ENCODE measurements at regions not wholly inside any gene's neighbourhood (a gene's known extent, or its start where the extent isn't known, plus 50 kb on each side); places are given as distances from the start of the nearest gene placed in this dataset.
"Not testable (repeated sequence)": the region's sequence is repeated elsewhere in the genome, so short reads cannot be mapped to it uniquely, and the experiment has no call there.

DNA sequence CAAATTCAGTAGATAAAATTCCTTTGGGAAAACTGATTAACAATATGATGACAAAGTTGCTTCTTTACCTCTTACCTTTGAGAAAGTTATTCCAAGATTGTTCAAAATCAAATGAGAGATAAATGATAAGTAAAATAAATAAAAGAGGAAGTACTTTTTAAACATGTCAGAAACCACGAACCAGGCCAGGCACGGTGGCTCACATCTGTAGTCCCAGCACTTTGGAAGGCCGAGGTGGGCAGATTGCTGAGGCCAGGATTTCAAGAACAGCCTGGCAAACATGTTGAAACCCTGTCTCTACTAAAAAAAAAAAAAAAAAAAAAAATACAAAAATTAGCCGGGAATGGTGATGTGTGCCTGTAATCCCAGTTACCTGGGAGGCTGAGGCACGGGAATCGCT, 296.6 kb downstream of the HGF start:
- DNase-seq = no peak

DNA sequence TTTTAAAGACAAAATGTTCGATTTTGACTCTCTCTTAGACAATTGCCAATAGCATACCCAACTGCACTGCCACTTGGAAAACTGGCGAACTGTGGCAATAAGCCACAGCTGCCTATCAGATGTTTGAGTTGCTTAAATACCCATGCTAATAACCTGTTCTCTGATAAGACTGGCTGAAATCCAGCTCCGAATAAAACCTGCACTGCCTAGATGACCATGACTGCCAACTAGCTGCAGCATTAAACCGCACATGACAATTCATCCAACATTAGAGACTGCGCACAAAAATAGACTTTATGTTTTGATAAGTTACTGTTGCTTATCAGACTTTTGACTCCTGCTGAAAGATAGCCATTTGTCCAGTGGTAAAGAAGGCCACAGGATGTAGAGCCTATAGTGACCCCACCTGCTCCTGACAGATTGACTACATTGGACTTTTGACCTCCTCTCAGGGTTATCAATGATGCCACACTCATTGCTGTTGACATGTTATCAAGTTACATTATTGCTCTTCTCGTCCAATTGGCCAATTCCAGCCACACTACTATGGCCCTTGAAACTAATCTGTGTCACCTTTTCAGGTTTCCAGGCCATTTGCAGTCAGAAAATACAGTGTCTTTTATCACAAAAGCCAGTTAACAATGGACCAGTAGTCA, 299.0 kb downstream of the HGF start:
- no peak for DNase-seq

DNA sequence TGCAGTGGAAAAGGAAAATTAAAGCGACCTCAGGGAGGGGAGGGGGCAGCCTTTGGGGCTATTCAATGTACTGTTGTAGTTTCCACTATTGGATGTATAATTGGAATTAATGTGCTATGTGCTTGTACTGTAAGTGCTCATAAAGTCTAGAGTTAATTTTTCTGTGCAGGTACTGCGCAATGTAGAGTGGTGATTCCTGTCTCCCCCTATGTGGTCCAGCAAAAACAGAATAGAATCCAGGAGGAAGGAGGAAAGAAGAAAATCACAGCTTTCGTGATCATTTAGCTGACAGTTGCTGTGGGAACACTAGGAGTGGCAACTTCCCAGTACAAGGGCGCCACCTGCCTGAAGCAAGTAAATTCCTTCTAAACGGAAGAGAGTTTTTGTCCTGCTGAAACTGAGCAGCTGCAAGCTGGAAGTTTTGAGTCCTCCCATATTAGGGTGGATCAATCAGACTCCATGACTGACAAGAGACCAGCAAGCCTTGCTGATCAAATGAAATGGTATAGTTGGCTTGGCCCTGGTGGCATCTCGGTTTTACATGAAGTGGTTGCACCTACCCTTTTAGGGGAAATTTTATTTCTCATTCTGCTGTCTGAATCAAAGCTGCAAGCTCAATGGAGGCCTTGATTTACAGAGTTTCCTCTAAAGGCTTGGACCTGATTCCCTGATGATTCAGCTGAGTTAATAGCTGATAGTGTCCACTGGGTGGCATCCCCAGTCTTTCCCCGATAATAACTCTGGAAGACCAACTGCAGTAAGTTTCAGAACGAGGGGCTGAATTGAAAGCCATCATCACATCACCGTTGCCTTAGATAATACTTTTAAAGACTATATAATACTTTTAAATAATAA, 299.8 kb downstream of the HGF start:
- peak; percentile 73 for DNase-seq

DNA sequence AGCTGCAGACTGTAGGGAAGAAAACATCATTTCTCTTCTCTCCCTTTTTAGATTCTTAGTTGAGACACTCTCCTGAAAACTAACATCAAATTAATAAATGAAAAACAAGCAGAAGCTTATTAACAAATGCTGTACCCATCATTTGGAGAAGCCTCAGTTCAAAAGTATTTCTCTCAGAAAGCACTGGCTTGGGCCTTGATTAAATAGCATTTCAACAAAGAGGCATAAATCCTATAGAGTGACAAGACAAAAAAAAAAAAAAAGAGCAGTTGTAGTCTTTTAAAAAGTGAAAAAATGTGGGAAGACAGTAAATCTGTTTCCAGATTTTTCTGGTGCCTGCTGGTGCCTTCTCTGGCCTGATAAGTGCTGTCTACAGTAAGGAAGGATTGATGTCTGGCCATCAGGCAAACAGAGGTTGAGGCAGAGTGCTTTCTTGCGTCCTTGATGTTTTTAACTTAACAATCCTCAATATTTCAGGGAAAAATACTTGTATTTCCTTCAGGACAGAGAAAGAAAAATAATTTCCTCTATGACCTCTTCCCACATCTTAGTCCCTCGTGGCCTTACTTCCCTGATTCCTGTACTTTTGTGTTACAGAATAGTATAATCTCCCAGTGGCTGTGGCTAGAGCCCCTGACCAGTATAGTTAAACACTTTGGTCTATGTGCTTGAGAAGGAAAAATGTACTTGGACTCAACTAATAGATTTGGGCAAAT, 300.5 kb downstream of the HGF start:
- no peak for DNase-seq

DNA sequence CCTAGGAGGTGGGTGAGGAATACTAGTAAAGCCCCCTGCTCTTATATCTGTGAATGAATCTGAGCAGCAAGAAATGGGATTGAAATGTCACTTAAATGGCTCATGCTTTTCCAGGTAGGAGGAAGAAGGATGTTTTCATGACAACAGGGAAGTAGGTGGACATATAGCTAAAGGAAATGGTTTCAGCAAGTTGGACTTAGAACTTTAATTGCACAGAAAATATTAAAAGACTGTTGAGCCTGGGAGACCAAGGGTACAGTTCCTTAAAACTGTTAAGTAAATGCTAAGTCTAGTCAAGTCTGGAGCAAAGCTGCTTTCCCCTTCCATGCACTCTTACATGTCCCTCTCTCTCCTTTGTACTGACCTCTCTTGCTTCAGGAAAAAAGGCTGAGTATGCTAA, 301.3 kb downstream of the HGF start:
- DNase-seq = no peak

DNA sequence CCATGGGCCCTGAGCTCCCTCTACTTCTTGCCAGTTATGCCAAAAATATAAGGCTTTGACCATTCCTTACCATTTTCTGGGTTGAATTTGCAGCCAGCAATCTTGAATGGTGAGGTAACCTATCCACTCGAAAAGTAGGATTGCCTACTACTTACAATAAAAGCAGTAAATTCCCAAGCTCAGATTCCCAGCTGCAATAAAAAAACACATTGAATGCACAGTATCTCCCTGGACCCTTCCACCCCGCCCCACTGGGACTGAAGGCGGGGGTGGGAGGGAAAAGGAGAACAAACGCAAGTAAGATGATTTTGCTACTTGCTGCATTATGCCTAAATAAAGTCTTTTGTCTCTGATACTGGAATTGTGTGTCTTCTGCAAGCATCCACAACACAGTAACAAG, 301.9 kb downstream of the HGF start:
- DNase-seq = no peak

DNA sequence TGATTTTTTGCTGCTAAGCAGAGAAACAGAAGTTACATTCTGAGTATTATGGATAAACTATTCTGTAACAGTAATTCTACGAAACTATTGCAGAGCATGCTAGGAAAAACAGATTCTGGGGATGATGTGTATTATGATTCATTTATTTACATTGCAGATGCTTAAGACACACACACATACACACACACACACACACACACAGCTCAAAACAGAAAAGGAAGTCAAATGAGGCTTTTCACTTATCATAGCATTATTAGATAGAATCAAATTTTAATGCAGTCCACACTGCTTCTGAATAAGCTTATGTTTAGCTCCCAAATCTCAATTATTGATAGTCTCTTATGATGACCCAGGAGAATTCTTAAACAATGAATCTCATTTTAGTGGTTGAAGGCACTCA, 307.2 kb downstream of the HGF start:
- peak; percentile 52 for DNase-seq

DNA sequence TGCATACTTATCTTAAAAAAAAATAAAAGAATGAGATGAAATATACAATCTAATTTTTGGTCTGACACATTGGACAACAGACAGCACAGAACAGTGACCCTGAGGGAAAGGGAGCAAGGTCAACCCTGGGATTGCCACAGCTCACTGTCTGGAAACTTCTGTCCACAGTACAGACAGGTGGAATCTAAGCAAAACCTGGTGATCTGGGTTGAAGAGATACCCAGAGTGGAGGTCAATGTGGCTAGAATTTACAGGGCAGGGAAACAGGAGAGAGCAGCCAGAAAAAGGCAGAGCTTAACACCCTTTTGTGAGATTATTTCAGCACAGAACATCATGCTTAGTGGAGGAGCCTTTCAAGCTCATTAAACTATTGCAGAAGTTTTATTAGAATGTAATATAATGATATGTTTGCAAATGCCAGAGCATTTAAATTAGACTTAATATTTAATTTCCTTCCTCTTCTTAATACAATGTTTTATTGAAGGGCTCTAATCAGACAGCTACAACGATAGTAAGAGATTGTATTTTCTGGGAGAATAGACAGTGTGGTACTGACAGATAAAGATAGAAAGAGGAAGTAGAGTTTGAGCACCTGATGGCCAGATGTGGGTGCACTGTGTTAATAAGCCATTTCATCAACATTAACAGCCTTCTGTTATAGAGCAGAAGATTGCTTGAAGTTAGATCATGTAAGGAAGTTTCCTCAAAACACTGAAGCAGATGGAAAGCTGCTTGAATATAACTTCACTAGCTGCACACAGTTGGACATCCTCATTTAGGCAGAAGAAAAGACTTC, 309.4 kb downstream of the HGF start:
- DNase-seq = no peak

DNA sequence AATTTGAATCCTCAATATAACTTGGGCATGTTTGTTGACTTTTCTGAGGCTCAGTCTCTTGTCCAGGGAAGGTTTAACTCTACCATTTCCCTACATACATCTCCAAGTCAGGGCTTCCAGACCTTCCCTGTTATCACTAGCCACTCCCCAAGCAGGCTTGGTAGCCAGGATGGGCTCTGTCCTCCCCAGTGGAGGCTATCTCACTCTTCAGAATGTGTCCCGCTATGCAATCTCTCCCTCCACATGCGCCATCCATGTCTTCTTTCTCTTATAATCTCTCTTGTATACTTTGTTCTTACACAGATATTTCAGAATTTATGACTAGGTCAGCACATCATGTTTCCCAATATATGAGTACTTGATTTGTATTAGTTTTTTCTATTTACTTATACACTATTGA, 310.4 kb downstream of the HGF start:
- no peak for DNase-seq

DNA sequence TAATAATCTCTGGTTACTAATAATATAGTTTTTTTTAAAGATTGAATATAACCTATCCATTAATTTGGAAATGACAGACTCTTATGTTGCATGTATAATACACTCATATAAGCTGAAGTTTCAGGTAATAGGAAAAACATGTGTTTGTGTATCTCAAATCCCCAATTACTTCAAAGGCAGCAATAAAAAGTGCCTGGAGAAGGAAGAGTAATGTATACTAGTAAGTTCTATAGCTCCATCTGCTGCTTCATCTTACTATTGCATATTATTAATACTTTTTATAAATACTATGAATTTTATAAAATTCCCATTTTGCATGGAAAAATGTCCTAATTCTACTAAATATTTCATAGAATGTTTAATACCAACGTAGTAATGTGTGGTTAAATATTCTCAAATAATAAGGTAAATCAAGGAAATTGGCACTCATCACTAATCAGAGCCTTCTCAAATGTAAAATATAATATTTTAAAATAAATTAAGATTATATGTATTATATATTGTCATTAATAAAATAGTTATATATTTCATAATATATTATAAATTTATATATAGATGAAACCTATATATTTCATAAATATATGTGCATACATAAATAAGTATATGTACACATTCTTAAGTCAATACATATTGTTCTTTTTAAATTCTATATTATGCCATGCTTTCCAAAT, 311.9 kb downstream of the HGF start:
- peak; percentile 21 for DNase-seq

DNA sequence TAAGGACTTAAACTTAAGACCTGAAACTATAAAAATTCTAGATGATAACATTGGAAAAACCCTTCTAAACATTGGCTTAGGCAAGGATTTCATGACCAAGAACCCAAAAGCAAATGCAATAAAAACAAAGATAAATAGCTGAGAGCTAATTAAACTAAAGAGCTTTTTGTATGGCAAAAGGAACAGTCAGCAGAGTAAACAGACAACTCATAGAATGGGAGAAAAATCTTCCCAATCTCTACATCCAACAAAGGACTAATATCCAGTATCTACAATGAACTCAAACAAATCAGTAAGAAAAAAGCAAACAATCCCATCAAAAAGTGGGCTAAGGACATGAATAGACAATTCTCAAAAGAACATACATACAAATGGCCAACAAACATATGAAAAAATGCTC, 316.1 kb downstream of the HGF start:
- DNase-seq = not testable (repeated sequence)

DNA sequence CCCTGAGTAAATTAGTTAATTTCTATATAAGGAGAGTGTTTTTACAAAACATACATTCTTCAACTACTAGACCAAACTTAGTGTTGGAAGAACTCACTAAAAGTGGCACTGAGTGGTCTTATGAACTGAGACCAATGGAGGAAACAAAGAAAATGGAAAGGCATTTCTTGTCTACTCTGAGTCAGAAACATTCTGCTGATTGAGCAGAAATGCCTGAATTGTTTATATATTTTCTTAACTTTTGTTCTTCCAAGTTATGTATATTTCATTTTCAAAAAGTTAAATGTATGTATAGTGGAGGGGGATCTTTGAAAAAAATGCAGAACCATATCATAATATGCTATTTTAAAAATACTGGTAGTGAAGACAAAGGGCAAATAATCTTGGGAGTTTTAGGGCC, 320.7 kb downstream of the HGF start:
- peak; percentile 17 for DNase-seq

DNA sequence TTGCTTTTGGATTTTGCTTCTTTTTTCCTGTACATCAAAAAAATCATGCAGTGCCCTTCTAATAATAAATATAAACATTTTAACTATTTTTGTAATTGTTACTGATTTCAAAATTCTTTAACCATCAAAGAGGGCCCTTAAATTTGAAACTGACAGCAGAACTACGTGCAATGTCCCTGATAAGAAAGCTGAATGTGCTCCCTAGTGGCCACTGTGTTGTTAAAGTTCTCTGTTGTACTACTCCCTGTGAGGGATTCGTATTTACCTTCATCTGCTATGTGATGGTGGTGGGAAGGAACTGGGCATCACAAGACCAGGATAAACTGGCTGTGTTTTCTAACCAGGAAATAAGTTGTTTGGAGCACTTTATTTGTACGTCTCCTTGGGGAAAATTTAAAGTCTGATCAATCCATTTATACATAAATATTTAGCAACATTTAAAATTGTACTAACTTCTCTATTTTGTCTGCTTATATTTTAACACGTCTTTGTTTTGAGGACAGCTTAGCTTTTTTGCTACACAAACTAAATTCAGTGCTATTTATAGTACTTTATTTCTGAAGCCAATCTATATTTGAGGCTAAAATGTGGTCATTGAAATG, 322.4 kb downstream of the HGF start:
- DNase-seq = peak; percentile 62

DNA sequence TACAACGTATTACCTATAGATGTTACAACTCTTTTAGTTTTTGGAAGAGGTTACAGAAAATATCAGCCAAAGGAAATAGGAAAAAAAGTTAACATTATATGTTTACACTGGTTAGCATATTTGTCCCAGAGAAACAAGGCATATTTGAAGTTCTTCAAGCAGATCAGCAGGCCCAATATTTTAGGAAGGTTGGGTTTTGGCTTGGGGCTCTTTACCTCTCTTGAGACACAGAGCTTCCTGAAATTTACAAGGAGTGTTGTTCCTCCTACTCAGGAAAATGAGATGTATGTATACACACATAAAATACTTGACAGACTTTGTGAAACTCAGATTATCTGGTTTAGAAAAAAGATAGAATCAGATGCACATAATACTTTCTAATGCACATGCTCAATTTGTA, 323.6 kb downstream of the HGF start:
- no peak for DNase-seq

DNA sequence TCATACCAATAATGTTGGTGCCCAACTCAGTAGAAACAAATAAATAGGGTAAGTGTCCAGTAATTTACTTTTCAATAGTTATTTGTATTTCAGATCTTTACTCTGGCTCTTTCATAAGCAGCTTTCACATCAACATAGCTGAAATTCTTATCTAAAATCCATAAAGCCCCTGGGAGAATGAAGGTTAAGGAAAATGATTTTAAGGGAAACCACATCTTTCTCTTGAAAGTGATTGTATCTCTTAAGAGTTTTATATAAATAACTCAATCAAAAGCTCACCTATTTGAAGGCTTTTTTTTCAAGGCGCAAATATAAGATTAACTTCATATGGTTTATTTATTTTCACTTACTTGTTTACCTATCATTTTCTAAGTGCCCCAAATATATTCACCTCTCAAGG, 324.4 kb downstream of the HGF start:
- peak; percentile 19 for DNase-seq

DNA sequence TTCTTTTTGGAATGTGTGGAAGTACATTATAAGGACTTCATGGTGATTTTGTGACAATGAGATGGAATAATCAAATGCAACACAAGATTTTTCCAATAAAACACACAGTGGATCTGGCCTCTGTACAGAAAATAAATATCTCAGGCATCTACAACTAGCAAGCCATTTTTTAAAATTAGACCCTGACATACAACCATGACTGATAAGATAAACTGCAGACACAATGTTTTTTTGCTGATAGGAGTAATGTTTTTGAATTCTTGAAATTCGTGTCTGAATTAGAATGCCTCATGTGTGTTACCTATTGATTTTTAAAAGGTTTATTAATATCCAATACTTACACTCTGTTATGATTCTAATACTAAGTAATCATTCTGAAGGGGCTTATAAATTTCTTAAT, 328.1 kb downstream of the HGF start:
- no peak for DNase-seq

DNA sequence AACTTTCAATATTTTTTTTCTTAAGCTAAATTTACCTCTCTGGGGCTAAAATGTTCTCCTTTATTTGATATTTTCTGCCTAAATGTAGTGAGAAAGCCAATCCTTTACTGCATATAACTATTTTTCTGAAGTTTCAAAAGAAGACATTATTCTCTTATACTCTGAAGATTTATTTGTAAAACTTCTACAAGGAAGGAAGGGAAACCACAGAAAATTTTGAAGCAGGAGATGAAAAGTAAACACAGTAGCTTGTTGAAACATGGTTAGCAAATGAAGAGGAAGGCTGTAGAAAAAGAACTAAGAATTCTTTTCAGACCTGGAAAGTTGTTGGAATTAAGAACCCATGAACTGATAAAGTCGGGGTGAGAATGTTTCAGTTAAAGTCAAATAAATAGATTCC, 330.3 kb downstream of the HGF start:
- no peak for DNase-seq

DNA sequence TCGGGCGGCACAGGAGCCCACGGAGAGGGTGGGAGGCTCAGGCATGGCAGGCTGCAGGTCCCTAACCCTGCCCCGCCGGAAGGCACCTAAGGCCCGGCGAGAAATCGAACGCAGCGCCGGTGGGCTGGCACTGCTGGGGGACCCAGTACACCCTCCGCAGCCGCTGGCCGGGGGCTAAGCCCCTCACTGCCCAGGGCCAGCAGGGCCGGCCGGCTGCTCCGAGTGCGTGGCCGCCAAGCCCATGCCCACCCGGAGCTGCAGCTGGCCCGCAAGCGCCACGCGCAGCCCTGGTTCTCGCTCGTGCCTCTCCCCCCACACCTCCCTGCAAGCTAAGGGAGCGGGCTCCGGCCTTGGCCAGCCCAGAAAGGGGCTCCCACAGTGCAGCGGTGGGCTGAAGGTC, 332.7 kb downstream of the HGF start:
- DNase-seq = not testable (repeated sequence)

DNA sequence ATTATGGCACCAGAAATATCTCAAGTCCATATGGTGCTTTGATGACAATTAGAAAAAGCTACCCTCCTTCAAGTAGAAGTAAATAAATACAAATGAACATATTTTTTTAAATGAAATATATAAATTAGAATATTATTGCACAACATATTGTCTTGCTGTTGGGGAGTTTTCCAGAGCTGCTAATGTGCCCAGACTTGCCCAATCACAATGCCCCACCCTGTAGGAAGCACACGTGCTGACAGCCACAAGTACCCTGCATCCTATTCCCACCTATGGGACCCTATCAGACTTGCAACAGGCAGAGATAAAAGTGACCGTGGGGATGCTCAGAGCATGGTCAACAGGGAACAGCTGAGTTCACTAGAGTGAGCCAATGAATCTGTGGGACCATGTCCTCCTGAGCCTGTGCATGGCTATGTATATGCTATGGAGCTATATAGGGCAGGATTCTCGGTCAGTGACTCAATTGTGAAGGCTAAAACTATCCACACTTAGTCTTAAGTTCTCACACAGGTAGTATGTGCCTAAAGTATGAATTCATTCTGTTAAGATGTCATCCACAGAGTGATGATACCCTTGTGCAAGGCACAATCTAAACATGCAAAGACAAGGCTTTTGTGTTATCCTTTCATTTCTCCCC, 336.0 kb downstream of the HGF start:
- no peak for DNase-seq

DNA sequence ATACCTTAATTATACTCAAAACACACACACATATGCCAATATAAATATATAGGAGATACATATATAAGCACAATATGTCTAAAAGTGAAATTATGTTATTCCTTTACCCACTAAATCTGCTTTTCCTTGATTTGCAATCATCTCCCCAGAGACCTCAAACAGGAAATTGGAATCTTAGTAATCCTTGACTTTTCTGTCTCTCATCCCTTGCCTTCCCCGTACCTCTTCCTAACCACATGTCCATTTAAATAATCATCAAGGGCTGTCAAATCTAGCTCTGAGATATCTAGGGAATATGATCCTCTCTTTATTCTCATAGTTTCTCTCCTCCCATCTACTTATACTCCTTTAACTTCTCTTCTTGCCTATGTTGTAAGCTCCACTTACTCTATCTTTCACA, 336.6 kb downstream of the HGF start:
- DNase-seq = peak; percentile 49

DNA sequence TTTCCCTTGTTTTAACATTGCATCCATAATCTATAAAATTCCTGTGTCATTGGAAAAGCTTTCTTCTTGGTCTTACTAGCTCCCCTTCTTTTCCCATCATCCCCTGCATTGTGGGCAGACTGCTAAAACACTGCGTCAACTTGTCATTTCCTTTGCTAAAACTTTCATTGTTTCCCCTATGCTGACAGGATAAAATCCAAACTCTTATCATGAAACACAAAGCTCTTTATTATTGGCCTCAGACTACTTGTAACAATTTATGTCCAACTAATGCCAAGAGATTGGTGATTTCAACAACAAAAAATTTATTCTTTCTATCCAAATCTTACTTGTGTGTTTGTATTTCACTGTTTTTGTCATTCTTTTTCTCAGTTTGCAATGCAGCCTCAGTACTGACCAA, 339.1 kb downstream of the HGF start:
- peak; percentile 4 for DNase-seq

DNA sequence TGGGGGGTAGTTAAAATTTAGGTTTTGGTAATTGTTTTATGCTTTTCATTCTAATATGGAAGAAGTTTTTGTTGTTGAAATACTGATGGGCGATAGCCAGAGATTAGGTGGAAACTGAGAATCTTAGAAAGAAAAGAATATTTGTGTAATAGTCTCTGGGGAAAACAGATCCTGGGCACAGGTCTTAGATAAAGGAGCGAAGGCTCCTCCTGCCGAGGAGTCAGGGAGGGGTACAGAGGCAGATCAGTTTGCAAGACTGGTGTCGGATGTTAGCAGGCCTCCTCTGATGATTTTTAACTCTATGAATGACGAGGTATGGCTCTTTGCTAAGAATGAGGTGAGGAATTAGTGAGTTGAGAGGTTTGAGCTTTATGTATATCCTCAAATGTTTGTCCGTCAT, 339.7 kb downstream of the HGF start:
- peak; percentile 10 for DNase-seq

Measured in fibroblast of skin of right biceps (primary cell).